ENCODE measurements at regions not wholly inside any gene's neighbourhood (a gene's known extent, or its start where the extent isn't known, plus 50 kb on each side); places are given as distances from the start of the nearest gene placed in this dataset.

GRCh38 chr5:111848476-111848875, 91.5 kb upstream of the NREP start:
- TF ChIP-seq POLR2A (IDR thresholded peaks at IDR 0.05) (no peak), CTCF (IDR thresholded peaks at IDR 0.05) (no peak)
